ENCODE measurements at regions not wholly inside any gene's neighbourhood (a gene's known extent, or its start where the extent isn't known, plus 50 kb on each side); places are given as distances from the start of the nearest gene placed in this dataset.

- DNase-seq: no peak
Observed at GRCh38 chr17:34874478-34874877, 86.8 kb downstream of the CCT6B start.

GRCh38 chr17:34872640-34873039 is 88.6 kb downstream of the CCT6B start:
- DNase-seq: no peak

GRCh38 chr17:34869641-34870040 is 91.6 kb downstream of the CCT6B start:
- no peak for DNase-seq

- DNase-seq: no peak
Observed at GRCh38 chr17:34865716-34866115, 95.5 kb downstream of the CCT6B start.

GRCh38 chr17:34862384-34862783 is 98.9 kb downstream of the CCT6B start:
- no peak for DNase-seq

- no peak for DNase-seq
Observed at GRCh38 chr17:34861864-34862263, 99.4 kb downstream of the CCT6B start.

- DNase-seq: no peak
Observed at GRCh38 chr17:34859652-34860051, 101.6 kb downstream of the CCT6B start.

GRCh38 chr17:34858591-34859565 is 102.4 kb downstream of the CCT6B start:
- DNase-seq: no peak

- no peak for DNase-seq
Observed at GRCh38 chr17:34853924-34854323, 107.3 kb downstream of the CCT6B start.

GRCh38 chr17:34852614-34853013 is 108.6 kb downstream of the CCT6B start:
- DNase-seq: no peak

GRCh38 chr17:34851961-34852540 is 109.2 kb downstream of the CCT6B start:
- no peak for DNase-seq

GRCh38 chr17:34850964-34851363 is 110.3 kb downstream of the CCT6B start:
- DNase-seq: no peak

GRCh38 chr17:34850023-34850422 is 111.2 kb downstream of the CCT6B start:
- no peak for DNase-seq

- DNase-seq: no peak
Observed at GRCh38 chr17:34847938-34848337, 113.3 kb downstream of the CCT6B start.

GRCh38 chr17:34845296-34845695 is 116.0 kb downstream of the CCT6B start:
- DNase-seq: no peak

- no peak for DNase-seq
Observed at GRCh38 chr17:34843682-34844081, 117.6 kb downstream of the CCT6B start.

GRCh38 chr17:34842235-34842634 is 119.0 kb downstream of the CCT6B start:
- DNase-seq: no peak

- no peak for DNase-seq
Observed at GRCh38 chr17:34841467-34841866, 119.8 kb downstream of the CCT6B start.

- DNase-seq: no peak
Observed at GRCh38 chr17:34840750-34841149, 120.5 kb downstream of the CCT6B start.

GRCh38 chr17:34837876-34838478 is 123.3 kb downstream of the CCT6B start:
- no peak for DNase-seq

GRCh38 chr17:34832376-34832775 is 128.9 kb downstream of the CCT6B start:
- DNase-seq: no peak

GRCh38 chr17:34827008-34827407 is 134.3 kb downstream of the CCT6B start:
- DNase-seq: no peak

- no peak for DNase-seq
Observed at GRCh38 chr17:34826332-34826731, 134.9 kb downstream of the CCT6B start.

- DNase-seq: no peak
Observed at GRCh38 chr17:34825884-34826283, 135.4 kb downstream of the CCT6B start.
